OCI-LY7 (cell line): ENCODE measurements at regions not wholly inside any gene's neighbourhood (a gene's known extent, or its start where the extent isn't known, plus 50 kb on each side); places are given as distances from the start of the nearest gene placed in this dataset.

ENCODE experiments used
- CTCF ChIP-seq: fragments of 200-600 bp; sonication (generic); conservative IDR thresholded peaks from 2 replicates; pipeline ENCODE4 v1.5.1; 2014; ENCODE audit warnings: mild to moderate bottlenecking, antibody characterized with exemption, low read length, moderate library complexity, mixed read lengths
- EZH2phosphoT487 ChIP-seq: fragments of 200-600 bp; sonication (generic); IDR thresholded peaks from 2 replicates; pipeline ENCODE4 v1.6.1; 2018; ENCODE audit warnings: low read depth, borderline replicate concordance, mild to moderate bottlenecking, mixed run types, antibody characterized with exemption, low read length, moderate library complexity, mixed read lengths

GRCh38 chr3:177771780-177772179 lies 574.5 kb upstream of the TBL1XR1 start:
- TF ChIP-seq CTCF (no peak), EZH2phosphoT487 (no peak)
